Astrocyte of the hippocampus (primary cell): ENCODE measurements at regions not wholly inside any gene's neighbourhood (a gene's known extent, or its start where the extent isn't known, plus 50 kb on each side); places are given as distances from the start of the nearest gene placed in this dataset.

Experiments used
- DNase-seq: peaks from one replicate; pipeline ENCODE4 v3.0.0; 2011; ENCODE audit warnings: low read depth, low spot score

DNA sequence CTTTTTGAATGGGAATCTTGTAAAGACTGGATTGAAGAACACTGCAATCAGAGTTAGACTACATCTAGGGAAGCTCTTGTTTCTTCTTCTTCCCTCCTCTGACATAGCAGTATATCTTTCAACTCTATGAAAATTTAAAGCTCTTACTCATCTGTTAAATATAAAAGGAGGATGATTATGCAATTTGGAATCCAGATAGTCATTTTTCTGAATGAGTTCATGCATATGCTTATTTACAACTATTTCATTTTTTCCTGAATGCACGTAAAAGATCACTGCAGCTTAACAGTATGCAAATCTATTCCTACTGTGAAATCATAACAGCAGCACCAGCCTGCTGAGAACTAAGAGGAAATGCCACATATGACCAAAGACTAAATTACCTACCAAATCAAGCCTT, 133.5 kb upstream of the TMCC3 start:
- no peak for DNase-seq

DNA sequence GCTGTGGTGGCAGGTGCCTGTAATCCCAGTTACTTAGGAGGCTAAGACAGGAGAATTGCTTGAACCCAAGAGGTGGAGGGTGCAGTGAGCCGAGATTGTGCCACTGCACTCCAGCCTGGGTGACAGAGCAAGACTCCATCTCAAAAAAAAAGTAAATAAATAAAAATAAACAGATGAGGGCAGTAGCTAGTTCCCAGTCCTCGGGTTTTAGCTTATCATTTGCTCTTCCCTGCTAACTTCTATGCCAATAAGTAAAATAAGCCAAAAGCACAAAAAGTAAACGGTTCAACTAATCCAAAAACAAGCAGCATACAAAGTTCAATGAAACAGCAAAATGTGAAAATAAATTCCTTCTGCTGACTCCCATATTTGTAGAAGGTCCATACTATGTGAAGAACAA, 133.0 kb upstream of the TMCC3 start:
- DNase-seq: no peak

DNA sequence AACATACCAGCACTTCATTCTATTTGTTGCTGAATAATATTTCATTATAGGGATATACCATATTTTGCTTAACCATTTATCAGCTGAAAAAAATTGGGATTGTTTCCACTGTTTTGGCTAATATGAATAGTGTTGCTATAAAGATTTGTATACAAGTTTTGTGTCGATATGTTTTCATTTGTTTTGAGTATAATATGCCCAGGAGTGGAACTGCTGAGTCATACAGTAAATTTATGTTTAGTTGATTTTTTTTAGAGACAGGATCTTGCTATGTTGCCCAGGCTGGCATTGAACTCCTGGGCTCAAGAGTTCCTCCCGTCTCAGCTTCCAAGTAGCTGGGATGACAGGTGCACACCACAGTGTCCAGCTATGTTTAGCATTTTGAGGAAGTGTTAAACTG, 131.5 kb upstream of the TMCC3 start:
- no peak for DNase-seq

DNA sequence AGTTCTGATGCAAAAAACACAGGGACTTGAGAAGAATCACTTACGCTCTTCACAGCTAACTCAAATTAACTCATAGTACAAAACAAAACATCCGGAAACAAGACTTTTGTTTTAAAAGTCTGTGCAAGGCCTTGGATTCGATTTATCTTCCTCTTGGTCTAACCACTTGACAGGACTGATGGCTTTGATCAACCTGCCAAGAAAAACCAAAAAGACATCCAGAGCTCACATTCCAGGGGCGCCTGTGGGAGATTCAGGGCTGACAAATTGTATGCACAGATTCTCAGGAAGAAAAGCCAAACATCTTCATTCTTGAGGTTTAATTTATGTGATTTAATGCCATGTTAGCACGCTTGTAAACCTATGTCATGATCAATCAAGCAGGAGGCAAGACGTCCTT, 129.1 kb upstream of the TMCC3 start:
- peak; percentile 97 for DNase-seq

DNA sequence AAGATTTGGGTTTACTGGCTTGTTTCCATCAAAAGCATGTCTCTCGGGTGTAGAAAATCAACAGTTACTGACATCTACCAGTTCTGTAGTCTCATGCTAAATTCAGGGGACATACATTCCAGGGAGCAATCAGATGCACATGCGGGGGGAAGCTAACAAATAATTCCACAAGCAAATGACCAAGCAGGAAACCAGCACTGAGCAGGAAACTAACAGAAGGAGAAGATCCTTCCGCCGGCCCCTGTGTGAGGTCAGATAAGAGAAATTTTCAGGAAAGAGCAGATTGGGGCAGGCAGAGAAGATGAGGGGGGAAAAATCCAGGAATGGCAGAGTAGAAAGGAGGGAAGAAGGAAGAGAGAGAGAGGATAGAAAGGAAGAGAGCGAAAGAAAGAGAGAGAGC, 127.6 kb upstream of the TMCC3 start:
- no peak for DNase-seq

DNA sequence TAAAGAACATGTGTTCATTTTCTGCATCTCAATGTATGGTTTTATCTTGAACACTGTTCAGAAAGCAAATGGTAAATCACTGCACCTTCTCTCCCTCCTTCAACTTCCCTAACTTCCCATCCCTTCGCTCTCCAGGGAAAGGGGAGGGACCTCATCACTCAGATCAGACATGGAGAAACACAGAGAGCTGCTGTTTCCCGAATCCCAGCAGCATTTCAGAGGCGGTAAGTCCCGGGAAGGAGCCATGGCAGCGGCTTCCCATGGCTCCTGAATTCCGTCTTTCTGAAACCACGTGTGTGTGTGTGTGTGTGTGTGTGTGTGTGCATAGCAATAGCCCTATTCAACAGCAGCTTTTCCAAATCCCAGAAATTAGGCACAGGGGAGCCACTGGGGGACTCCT, 125.4 kb upstream of the TMCC3 start:
- no peak for DNase-seq

DNA sequence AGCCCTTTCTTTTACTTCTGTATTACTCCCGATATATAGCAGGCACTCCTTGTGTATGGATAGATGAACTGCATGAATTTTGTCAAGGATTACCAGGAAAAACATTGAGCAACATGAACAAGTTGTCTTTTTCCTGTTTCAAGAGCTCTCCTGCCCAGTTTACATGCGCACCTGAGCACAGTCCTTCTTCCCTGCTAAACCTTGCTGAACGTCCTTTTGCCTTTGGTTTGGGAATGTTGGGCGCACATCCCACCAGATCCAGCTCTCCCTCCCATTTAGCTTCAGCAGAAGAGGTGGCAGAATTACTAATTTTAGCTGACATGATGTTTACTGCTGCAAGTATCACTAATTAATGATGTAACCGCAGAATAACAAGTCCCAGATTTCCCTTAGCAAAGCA, 121.4 kb upstream of the TMCC3 start:
- DNase-seq: no peak

DNA sequence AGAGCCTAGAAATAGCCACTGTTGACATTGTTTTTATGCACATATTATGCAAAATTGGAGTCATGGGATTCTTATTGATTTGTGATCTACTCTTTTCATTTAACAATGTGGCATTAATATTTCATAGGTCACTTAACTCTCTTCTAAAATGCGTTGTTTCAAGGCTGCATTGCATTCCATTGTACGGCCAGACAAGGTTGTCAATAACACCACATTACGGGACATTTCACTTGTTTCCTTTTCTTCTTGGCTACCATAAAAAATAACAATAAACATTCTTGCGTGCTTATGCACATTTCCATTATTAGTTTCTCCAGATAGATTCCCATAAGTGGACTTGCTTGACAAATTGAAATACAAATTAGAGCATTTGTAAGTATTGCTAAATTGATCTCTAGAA, 120.8 kb upstream of the TMCC3 start:
- DNase-seq: no peak

DNA sequence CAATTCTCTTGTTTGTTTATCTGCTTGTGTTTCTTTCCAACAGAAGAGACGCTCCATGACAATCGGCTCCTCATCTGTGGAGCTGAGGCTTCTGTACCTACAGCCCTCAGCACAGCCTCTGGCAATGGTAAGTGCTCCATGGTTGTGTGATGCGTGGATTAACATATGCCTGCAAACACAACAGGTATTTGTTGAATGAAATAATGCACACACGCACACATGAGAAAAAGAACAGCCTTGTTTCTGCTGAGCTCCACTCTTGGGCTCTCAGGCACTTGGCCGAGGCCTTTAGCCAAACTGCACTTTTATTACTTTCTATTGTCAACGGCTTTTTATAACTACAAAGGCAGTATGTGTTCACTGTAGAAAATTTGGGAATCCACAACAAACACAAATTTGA, 120.4 kb upstream of the TMCC3 start:
- DNase-seq: no peak

DNA sequence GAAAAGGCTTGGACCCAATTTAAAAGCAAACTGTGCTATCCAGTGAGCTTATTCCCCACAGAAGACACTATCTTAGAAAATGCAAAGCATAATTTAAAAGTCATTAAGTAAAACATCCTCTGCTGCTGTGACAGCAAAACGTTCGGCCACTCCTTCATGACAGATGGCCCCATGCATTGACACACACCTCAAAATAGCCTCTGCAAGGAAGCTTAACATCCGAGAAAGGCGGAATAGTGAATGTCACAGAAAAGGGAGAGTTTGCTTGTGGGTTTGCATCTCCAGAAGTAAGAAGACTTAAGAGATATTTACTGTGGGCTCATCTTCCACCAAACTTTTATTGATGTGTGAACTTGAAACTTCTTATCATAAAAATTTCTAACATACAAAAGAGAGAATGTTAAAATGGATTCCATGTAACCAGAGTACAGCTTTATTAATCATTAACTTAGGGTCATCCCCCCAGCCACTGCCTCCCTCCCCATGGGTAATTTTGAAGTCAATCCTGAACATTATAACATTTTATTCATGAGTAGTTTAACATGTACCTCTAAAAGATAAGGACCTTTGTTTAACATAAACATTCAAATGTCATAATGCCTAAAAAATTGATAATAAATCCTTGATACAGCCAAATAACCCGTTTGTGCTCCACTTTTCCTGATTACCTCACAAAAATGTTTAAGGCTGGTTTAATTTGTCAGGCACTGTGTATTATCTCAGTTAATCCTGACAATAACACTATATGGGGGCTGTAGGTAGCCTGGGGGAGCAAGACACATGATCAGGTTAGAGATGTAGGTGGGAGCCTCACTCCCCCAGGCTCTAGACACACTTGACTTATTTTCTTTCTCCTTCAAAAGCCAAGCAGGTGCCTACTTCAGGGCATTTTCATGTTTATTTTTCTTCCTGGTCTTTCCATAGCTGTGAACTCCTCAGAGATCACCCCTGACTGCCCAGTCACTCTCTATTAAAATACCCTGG, 119.7 kb upstream of the TMCC3 start:
- DNase-seq: no peak

DNA sequence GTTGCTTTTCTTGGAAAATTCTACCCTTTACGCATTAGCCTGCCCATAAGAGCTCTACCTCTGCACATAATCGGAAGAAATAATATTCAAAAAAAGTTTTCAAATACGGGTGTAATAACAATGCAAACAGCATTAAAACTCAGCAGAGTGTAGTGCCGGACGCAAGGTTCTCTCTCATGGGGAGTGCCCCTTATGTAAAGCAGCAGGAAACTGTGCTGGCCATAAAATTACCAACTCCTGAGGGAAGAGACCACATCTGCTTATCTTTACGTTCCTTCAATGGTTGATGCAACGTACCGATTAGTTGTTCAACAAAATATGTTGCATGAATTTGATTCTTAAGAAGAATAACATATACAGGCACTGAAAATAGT, 118.7 kb upstream of the TMCC3 start:
- DNase-seq: no peak

DNA sequence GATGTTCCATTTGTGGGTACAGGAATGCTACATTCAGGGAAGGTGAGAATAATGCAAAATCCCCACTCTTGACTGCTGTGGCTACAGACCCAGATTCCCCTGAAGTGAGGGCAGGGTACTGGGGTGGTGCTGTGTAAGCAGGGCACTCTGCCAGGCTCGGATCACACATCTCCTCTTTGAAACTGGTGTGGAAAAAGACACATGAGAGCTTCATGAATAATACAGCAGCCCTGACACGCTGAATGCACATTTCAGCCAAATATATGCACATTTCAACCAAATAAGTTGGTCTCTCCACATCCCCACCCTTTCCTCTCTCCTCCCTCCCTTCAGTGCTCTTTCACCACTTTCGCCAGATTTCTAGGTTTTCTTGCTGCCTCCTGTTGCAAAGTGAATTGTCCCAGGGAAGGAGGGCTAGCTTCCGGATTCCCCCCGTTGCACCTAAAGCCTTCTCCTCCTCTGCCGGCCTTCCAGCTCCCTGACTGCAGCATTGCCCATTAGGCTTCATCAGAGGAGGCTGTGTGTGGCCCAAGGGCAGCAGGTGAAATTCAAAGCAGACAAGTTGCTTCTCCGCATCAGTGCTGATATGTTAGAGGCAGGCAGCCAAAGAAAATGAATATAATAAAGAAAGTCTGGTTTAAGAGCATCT, 118.2 kb upstream of the TMCC3 start:
- DNase-seq: peak; percentile 78

DNA sequence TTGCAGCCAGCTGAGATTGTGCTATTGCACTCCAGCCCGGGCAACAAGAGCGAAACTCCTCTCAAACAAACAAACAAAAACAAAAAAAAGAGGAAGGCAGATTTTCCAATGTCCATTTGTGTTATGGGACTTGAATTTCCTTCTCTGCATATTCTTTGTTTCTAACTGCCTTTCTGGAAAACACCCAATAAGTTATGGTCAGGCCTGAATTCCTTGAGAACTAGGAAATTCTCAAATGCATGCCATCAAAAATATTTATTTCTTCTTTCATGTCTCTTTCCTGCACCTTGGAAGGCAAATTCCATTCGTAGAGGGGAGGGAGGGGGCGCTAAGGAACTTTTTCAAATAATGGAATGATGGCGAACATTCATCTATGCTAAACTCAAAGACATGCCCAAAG, 117.6 kb upstream of the TMCC3 start:
- peak; percentile 81 for DNase-seq

DNA sequence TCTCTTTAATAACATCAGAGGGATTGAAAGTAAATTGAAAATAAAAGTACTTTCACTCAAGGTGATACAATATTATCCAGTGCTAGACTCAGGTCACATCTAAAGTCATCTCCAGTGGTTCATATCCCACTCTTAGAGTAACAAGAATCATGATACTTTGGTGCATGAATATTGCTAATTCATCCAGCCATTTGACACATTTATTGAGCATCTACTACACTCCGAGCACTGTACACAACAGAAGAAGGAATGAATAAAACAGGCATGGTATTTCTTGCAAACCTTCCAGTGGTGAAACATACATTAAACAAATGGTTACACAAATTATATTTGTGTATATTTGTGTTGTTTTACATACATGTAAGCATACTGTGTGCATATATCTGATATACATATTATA, 116.0 kb upstream of the TMCC3 start:
- no peak for DNase-seq

DNA sequence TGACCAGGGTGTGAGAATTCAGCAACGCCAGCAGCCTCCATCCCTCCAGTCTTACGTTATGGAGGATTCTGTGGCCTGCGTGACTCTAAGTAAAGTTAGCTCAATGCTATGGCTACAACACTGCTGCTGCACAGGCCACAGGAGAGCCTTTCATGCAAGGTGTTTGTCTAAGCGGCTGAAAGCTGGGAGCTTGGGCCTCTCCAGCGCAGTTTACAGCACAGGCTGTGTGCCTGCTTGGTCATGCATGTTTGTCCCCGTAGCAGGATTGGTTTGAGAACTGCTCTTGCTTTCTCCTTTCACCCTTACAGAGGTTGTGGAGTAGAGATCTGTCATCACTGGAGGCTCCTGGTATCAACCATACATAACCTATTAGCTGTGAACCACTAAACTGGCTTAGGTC, 113.1 kb upstream of the TMCC3 start:
- DNase-seq: no peak

DNA sequence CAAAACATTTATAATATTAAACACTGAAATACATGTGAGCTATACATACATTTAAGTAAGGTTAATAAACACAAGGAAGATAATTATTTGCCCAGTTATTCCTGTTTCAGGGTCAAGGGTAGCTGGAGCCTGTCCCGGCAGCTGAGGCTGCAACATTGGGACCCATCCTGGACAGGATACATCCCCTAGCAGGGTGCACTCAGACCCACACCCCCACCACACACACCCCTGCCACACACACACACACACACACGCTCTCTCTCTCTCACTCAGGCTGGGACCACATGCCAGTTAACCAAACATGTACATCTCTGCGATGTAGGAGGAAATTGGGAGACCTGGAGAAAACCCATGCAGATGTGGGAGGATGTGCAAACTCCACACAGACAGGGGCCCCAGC, 112.6 kb upstream of the TMCC3 start:
- DNase-seq: no peak

DNA sequence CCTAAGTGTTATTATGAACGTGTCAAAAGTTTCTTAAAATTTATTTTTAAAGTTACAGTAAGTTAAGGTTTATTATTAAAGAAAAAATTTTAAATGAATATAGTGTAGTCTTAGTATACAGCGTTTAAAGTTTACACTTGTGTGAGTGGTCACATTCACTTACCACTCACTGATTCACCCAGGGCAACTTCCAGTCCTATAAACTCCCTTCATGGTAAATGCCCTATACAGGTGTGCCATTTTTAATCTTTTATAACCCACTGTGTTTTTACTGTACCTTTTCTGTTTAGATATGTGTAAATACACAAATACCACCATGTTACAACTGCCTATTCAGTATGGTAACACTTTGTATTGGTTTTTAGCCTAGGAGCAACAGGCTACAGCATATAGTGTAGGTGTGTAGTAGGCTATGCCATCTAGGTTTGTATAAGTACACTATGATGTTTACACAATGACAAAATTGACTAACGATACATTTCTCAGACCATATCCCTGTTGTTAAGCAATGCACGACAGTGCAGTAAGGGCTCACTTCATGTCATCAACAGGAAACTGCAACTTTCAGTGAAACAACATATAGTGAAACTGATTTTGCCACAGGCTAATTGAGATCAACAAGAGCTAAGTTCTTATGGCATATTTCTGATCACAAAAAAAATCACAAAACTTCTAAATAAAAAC, 112.0 kb upstream of the TMCC3 start:
- DNase-seq: no peak

DNA sequence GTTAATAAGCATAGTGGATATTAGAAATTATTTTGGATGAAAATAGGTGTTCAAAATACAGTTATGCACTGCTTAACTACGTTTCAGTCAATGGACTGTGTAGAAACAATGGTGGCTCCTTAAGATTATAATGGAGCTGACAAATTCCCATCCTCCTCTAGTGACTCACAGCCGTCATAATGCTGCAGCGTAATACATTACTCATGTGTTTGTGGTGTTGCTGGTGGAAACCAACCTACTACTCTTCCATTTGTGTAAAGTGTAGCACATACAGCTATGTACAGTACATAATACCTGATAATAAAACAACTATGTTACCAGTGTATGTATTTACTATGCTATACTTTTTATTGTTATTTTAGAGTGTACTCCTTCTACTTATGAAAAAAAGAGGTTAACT, 111.2 kb upstream of the TMCC3 start:
- DNase-seq: peak; percentile 90

DNA sequence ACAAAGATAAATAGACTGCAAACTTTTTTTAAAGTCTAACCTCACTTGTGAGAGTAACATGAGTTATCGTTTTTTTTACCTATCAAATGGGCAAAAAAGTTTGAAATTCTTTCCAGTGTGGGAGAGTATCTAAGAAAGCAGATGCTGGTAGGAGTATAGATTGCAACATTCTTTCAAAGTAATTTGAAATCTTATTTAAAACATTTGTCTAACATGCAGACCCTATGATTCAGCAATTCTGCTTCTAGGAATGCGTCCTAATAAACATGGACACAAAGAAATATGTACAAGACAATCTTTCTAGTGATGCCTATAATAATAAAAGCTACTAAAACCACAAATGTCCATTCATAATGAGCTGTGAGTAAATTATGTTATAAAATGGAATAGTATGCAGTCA, 110.4 kb upstream of the TMCC3 start:
- DNase-seq: no peak

DNA sequence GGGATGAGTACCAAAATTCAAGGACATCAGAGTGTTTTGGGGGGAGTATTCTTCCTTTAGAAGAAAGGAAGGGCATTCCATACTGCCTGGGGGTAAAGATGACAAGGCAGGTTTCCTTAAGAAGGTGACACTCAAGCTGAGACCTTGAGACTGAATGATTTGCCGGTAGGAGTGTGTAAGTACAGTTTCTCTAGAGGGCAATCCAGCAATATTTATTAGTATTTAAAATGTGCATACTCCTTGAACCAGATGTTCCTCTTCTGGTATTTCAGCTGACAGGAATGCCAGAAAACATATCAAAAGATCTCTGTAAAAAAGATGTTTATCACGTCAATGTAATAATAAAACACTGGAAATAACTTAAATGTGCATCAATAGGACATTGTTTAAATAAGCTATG, 106.4 kb upstream of the TMCC3 start:
- no peak for DNase-seq

DNA sequence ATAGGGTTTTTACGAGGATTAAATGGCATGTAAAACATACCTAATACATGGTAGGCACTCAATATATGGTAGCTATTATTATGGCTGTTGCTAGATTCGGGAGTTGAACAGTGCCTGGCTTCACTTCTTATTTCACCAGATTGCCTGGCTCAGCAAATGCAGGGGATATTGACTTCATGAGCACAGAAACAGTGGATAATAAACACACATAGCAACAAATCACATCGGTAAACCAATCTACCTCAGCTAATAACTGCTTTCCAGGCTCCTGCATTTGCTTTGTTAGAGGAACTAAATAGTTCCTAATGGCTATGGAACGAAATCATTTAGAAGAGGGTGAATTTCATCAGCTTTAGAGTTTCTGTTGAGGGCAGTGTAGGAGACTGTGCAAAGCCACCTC, 105.2 kb upstream of the TMCC3 start:
- DNase-seq: no peak

DNA sequence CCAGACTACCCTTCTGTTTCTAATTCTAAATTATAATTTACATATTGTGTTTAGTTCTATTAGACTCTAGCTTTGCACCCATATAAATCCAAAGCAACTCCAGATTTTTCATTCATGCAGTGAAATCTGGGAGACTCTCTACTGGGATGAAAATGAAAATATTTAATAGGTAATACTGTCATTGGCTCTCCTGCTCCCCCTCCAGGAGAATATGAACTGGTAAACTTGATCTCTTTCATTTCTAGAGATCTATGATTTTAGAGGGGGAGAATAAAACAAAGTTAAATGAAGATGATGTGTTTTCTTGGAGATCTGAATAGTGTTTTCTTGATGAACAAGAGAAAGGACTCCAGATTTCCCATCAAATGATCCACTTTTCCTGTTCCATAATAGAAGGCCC, 104.3 kb upstream of the TMCC3 start:
- DNase-seq: no peak
